HUDEP-2 (cell line): ENCODE measurements at regions not wholly inside any gene's neighbourhood (a gene's known extent, or its start where the extent isn't known, plus 50 kb on each side); places are given as distances from the start of the nearest gene placed in this dataset.

Experiments
- DNase-seq, 76 experiments: peaks; one replicate each; lab custom pipeline; 2025; ENCODE audit not compliant: unreplicated experiment in 76 of 76; lab: John Stamatoyannopoulos, UW

DNA sequence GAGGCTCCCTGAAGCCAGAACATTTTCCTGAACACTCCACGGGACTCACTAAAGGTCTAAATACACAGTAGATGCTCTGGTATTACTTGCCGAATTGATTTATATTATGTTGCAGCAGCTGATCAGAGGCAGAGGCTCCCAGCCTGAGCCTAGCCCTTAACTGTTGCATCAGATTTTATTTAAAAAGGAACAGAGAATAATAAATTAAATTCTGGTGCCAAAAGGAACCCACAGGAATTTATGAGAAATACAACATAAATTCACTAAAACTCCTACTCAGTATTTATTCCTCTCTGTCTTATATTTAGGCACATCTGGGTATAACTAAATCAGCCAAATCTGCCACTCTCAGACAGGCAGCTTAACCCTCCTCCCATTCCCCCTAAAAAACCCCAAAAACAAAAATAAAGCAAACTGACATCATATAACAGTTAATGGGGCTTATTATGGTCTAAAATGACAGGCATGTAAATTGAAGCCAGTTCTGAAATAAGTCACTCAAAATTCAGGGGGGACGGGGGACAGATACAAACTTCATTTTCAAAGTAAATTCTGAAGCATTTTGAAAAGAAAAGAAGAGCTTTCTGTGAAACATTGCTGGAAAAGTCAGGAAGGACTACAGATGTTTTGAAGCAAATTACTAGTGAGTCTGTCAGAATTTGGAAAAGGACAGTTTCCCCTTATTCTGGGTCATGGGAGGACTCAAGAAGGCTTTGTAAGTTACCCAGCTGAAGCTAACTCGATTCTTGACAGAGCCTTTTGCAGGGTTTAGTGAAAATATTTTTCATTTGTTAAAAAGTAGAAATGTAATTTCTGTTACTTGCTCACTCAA lies 53.8 kb upstream of the CORO2B start:
- DNase-seq: no peak

GRCh38 chr15:68525815-68526214 lies 53.0 kb upstream of the CORO2B start:
- DNase-seq: no peak

DNA sequence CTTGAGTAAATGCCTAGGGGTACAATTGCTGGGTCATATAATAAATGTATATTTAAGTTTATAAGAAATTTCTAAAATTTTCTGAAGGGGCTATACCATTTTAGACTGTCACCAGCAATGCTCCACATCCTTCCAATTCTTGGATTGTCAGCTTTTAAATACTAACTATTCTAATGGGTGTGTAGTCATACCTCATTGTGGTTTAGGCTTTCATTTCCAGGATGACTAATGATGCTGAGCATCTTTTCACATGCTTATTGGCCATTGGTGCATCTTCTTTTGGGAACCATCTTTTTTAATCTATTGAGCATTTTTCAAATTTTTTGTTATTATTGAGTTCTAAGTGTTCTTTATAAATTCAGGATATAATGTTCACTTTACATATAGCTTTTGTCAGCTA lies 52.5 kb upstream of the CORO2B start:
- DNase-seq: no peak

DNA sequence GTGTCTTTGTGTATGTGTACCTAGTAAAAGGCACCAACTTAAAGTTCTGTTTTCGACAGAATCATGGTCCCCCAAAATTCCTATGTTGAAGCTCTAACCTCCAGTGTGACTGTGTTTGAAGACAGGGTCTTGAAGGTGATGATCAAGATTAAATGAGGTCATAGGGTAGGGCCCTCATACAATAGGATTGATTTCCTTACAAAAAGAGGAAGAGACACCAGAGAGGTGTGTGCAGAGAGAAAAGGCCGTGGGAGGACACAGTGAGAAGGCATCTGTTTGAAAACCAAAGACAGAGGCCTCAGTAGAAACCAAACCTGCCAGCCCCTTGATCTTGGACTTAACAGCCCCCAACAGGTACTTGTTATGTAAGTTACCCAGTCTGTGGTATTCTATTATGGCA lies 52.0 kb upstream of the CORO2B start:
- no peak for DNase-seq

DNA sequence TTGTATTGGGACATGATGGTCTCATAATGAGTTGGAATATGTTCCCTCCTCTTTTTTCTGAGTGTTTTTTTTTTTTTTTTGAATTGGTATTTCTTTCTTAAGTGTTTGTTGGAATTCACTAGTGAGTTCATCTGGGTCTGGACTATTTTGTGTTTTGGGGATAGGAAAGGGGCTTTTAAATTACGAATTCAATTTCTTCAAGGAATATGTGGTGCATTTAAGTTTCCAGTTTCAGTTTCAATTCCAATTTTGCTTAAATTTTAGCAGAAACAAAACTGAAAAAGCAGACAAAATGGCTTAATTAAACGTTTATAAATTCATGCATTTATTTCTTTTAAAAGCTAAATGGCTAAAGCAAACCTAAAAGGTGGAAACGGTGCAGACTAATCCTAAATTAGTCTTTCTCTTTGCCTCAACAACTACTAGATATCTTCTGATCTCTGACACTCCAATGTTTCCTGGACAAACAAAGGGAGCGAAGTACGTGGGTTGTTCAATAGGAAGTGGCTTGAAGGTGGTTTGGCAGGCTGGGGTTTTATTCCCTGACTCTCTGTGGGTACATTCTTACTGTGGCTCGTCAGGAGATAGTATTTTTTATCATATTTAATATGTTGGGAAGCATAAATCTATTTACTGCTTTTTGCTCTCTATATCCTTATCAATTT lies 50.0 kb upstream of the CORO2B start:
- no peak for DNase-seq
